GM15510 (cell line): ENCODE measurements at regions not wholly inside any gene's neighbourhood (a gene's known extent, or its start where the extent isn't known, plus 50 kb on each side); places are given as distances from the start of the nearest gene placed in this dataset.

Experiments used
- POLR2A ChIP-seq: IDR thresholded peaks from 3 replicates; pipeline ENCODE4 v1.6.1; 2011; ENCODE audit warnings: borderline replicate concordance; ENCODE audit not compliant: insufficient read length; ENCODE audit errors: extremely low read depth

GRCh38 chr14:71354801-71355200, 447.5 kb downstream of the PCNX1 start:
- no peak for TF ChIP-seq POLR2A

- TF ChIP-seq POLR2A: no peak
These were observed 448.3 kb downstream of the PCNX1 start for GRCh38 chr14:71355324-71356201.

GRCh38 chr14:71358209-71358931, 451.1 kb downstream of the PCNX1 start:
- TF ChIP-seq POLR2A: no peak

GRCh38 chr14:71359823-71360222, 452.6 kb downstream of the PCNX1 start:
- TF ChIP-seq POLR2A: no peak

GRCh38 chr14:71361336-71361735, 454.1 kb downstream of the PCNX1 start:
- TF ChIP-seq POLR2A: no peak

- no peak for TF ChIP-seq POLR2A
These were observed 454.6 kb downstream of the PCNX1 start for GRCh38 chr14:71361874-71362273.

GRCh38 chr14:71362282-71362681, 455.0 kb downstream of the PCNX1 start:
- TF ChIP-seq POLR2A: no peak

DNA sequence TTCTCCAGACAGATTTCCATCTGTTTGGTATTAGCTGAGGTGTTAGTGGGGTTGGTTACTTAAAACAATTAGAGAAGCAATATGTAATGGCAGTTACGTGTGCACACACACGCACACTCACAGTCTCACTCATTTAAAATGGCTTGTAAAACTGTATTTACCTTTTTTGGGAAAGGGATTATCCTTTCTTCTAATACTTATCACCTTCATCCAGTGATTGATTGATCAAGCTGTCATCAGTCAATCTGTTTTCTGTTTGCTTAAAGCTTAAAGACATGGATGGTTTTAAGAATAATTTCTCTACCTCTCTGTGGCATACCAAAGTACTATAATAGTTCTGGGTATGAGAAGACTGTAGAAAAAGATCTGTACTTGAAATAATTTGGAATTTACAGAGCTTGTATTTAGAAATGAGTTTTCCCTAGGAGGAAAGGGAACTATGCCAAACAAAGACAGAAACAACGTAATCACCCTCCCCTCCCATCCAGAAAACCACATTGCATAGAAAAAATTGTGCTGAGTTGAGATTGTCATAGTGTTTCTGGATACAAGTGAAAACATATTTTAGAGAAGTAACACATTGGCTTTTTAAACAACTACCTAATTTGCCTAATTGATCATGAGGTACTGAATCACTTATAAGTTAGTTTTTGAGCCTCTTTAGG, 455.8 kb downstream of the PCNX1 start:
- TF ChIP-seq POLR2A: no peak

- TF ChIP-seq POLR2A: no peak
These were observed 457.0 kb downstream of the PCNX1 start for GRCh38 chr14:71363946-71364925.

GRCh38 chr14:71365361-71365760, 458.1 kb downstream of the PCNX1 start:
- no peak for TF ChIP-seq POLR2A

DNA sequence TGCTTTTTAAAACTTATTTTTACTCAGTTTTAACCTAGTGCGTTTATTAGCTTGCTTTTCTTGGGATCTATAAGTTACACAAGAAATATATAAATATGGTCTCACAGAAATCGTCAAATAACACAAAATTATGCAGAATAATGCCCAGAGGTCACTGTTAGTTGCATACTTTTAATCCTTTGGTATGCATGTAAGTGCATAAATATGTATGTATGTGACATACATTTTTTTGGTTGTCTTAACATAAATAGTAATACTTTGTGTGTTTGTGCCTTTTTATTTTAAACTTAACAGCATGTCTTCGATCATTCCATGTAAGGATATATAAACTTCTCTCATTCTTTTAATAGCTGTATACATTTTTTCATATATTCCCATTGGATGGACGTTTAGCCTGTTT, 459.6 kb downstream of the PCNX1 start:
- TF ChIP-seq POLR2A: no peak

DNA sequence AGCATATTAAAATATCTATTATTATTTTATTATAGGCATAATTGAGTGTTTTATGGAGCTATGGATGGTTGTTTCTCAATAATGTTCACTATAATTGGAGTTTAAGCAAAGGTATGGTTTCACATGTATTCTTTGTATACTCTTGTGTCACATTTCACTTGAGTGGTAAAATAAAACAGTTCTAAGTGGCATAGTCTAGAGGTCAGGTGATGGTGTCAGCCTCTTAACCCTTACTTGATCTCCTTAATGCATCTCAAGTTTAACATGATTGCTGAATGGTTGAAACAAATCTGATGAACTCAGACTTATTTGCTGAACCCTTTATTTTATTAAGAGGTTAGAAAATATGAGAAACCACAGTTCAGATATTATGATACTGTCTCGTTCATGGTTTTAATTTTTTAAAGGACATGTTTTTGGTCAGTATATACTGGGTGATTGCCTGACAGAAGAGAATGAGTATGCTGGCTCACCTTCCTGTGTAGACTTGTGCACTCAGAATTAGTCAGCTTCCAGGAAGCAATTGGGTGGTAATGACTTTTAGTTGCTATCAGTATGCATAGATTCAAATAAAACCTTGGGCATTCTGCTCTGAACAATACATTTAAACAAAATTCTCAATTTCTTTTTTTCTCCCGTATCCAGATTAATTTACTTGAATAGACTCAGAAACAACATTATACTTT, 464.6 kb downstream of the PCNX1 start:
- TF ChIP-seq POLR2A: no peak

DNA sequence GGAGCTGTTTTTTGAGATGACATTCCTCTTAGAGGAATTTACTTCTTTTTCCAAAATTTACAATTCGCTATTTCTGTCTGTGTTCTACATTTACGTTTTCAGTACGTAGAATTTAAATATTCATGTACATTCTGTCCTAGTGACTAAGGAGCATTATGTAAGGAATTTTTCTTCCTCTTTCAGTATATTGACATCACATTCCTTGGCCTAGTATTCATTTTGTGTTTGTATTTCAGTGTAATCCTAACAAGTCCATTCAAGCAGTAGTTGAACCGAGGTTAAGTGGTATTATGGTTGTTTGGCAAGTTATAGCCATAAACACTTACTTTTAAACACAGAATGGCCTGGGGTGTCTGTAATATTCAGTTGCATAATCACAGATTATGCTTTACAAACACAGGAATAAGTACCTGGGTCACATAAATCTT, 465.2 kb downstream of the PCNX1 start:
- no peak for TF ChIP-seq POLR2A

DNA sequence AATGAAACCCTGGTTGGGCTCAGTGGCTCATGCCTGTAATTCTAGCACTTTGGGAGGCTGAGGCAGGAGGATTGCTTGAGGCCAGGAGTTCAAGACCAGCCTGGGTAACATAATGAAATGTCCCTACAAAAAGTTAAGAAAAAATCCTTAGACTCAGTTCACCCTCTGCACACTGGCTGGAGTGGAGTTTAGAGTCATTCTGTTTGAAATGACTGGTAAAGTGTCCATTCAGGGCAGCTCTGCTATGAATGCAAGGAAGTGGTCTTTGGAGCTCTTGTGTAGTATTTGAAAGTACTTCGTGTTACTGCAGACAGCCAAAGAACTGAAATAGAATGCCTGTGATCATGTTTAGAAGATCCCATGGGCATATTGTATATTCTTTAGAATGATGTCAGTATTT, 466.5 kb downstream of the PCNX1 start:
- TF ChIP-seq POLR2A: no peak
